ENCODE measurements at regions not wholly inside any gene's neighbourhood (a gene's known extent, or its start where the extent isn't known, plus 50 kb on each side); places are given as distances from the start of the nearest gene placed in this dataset.

GRCh38 chr18:52046842-52047241, 293.2 kb upstream of the DCC start:
- no peak overlapping the region for H3K27ac ChIP-seq
- TF ChIP-seq ZFX (IDR thresholded peaks at IDR 0.05; ENCODE audit: borderline replicate concordance): no peak
- TF ChIP-seq, protein P1, sequence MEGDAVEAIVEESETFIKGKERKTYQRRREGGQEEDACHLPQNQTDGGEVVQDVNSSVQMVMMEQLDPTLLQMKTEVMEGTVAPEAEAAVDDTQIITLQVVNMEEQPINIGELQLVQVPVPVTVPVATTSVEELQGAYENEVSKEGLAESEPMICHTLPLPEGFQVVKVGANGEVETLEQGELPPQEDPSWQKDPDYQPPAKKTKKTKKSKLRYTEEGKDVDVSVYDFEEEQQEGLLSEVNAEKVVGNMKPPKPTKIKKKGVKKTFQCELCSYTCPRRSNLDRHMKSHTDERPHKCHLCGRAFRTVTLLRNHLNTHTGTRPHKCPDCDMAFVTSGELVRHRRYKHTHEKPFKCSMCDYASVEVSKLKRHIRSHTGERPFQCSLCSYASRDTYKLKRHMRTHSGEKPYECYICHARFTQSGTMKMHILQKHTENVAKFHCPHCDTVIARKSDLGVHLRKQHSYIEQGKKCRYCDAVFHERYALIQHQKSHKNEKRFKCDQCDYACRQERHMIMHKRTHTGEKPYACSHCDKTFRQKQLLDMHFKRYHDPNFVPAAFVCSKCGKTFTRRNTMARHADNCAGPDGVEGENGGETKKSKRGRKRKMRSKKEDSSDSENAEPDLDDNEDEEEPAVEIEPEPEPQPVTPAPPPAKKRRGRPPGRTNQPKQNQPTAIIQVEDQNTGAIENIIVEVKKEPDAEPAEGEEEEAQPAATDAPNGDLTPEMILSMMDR (IDR thresholded peaks at IDR 0.05): no peak

DNA sequence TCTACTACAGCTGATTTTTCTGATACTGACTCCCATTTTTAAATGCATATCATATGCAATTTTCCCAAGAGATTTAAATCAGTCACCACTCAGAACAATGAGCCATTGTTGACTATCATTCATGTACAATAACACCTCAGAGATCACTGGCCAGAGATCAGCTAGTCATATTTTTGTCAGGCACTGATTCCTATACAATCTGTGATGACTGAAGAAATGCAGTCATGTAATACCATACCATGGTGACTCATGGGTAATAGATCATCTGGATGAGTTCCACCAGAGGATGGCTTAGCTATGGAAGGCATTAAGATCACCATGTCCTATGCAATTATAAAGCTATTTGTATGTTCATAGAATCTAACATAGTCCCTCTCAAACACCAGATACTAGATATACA, 285.7 kb upstream of the DCC start:
- TF ChIP-seq, protein P1 (IDR thresholded peaks at IDR 0.05): no peak
- no peak for TF ChIP-seq ZFX (IDR thresholded peaks at IDR 0.05; ENCODE audit: borderline replicate concordance)
- H3K27ac ChIP-seq: no peak overlapping the region

DNA sequence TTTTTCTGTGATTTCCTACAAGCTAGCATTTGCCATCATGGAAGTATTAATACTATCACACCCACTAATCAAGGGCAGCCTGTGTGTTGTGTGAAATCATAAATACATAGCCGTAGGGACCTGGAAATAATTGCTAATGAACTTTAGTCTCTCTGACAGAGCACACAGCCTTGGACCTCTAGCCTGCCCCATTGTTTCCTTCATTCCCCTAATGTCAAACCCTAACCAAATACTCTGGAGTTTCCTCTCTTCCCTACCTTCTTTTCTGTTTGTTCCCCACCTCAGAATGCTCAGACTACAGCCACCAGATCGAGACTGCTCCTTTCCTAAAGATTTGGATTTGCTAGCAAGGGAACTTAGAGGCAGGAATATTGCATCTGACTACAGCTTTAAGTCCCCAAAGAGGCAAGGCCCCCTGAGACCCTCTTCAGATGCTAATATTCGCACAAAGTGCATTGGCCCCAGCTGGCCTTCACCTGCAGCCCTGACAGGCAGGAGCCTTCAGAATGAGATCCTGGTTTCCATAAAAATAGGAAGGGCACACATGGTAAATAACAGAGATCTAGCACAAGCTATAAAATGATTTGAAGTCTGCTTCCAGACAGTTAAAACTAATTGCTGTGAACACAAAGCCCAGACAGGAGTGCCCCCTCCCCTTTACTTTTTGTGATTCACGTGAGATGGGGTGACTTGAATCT, 279.2 kb upstream of the DCC start:
- no peak overlapping the region for H3K27ac ChIP-seq

DNA sequence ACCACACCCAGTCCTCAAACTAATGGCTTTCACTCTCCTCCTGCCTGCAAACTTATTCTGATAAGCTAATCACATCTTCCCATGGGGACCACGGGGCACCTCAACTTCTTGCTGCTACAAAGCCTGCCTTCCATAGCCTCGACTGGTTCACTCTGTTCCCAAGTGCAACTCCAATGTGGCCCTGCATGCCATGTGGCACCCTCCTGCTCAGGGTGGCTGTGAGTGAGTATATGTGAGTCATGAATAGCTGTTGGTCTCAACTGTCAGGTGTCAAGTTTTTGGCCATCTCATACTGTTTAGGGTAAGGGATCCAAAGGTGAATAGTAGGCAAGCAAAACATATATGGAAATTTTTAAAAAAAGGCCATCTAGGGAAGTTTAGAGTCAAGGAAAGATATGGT, 276.1 kb upstream of the DCC start:
- no peak for TF ChIP-seq ZFX (IDR thresholded peaks at IDR 0.05; ENCODE audit: borderline replicate concordance)
- TF ChIP-seq, protein P1 (IDR thresholded peaks at IDR 0.05): no peak
- no peak overlapping the region for H3K27ac ChIP-seq

More for the DNA sequence above, 279.2 kb upstream of the DCC start:
- TF ChIP-seq ZFX (IDR thresholded peaks at IDR 0.05; ENCODE audit: borderline replicate concordance): no peak
- TF ChIP-seq, protein P1 (IDR thresholded peaks at IDR 0.05): no peak

DNA sequence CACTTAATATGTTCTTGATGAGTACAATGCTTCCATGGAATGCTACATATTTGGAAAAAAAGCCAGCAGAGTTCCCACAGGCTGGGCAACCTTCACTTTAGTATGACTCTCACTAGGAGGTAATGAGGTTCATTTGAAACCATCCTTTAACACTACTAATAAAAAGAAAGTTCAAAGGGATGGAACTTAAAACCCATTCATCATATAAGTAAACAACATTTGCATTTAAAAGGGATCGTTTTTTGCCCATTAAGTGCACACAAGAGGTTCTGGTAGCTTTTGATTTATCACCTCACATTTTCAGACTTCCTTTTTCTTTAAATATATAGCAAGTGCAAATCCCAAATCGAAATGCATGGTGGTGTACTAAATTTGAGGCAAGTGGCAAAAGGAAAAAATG, 270.8 kb upstream of the DCC start:
- no peak for TF ChIP-seq ZFX (IDR thresholded peaks at IDR 0.05; ENCODE audit: borderline replicate concordance)
- TF ChIP-seq, protein P1 (IDR thresholded peaks at IDR 0.05): no peak
- H3K27ac ChIP-seq: no peak overlapping the region

GRCh38 chr18:52070291-52070756, 269.7 kb upstream of the DCC start:
- TF ChIP-seq, protein P1 (IDR thresholded peaks at IDR 0.05): no peak
- TF ChIP-seq ZFX (IDR thresholded peaks at IDR 0.05; ENCODE audit: borderline replicate concordance): no peak
- no peak overlapping the region for H3K27ac ChIP-seq

GRCh38 chr18:52077251-52077983, 262.6 kb upstream of the DCC start:
- TF ChIP-seq ZFX (IDR thresholded peaks at IDR 0.05; ENCODE audit: borderline replicate concordance): no peak
- TF ChIP-seq, protein P1 (IDR thresholded peaks at IDR 0.05): no peak
- H3K27ac ChIP-seq: no peak overlapping the region

Measured in 22Rv1 (cell line).